Suprapubic skin (tissue), 4 donors: ENCODE measurements at regions not wholly inside any gene's neighbourhood (a gene's known extent, or its start where the extent isn't known, plus 50 kb on each side); places are given as distances from the start of the nearest gene placed in this dataset.

Experiments used
- EP300 ChIP-seq: sonication (generic); formaldehyde crosslinking; IDR thresholded peaks from one replicate; pipeline ENCODE4 v1.6.1; 2017; ENCODE audit warnings: antibody characterized with exemption
- POLR2AphosphoS5 ChIP-seq, 3 donors: sonication (generic); formaldehyde crosslinking; IDR thresholded peaks; one replicate each; pipeline ENCODE4 v1.6.1; 2017; ENCODE audit warnings: antibody characterized with exemption in 3 of 3
- TF ChIP-seq, protein P1 (sequence below), 2 donors: fragments of 200-600 bp in 1 of 2; fragments of 450-650 bp in 1 of 2; sonication (generic) in 1 of 2; IDR thresholded peaks; one replicate each; pipeline ENCODE4 v1.5.1; 2016 to 2019; ENCODE audit warnings: antibody characterized with exemption in 2 of 2, mild to moderate bottlenecking in 1 of 2, moderate library complexity in 1 of 2

DNA sequence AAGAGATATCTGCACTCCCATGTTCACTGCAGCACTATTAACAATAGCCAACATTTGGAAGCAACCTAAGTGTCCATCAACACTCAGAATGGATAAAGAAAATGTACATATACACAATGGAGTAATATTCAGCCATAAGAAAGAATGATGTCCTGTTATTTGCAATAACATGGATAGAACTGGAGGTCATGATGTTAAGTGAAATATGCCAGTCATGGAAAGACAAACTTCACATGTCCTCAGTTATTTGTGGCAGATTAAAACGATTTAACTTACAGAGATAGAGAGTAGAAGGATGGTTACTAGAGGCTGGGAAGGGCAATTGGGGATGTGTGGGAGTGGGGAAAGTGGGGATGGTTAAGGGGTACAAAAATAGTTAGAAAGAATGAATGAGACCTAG, 110.3 kb upstream of the PCSK5 start:
- TF ChIP-seq POLR2AphosphoS5 (IDR thresholded peaks at IDR 0.05), result no peak
- no peak for TF ChIP-seq EP300
- TF ChIP-seq, protein P1, sequence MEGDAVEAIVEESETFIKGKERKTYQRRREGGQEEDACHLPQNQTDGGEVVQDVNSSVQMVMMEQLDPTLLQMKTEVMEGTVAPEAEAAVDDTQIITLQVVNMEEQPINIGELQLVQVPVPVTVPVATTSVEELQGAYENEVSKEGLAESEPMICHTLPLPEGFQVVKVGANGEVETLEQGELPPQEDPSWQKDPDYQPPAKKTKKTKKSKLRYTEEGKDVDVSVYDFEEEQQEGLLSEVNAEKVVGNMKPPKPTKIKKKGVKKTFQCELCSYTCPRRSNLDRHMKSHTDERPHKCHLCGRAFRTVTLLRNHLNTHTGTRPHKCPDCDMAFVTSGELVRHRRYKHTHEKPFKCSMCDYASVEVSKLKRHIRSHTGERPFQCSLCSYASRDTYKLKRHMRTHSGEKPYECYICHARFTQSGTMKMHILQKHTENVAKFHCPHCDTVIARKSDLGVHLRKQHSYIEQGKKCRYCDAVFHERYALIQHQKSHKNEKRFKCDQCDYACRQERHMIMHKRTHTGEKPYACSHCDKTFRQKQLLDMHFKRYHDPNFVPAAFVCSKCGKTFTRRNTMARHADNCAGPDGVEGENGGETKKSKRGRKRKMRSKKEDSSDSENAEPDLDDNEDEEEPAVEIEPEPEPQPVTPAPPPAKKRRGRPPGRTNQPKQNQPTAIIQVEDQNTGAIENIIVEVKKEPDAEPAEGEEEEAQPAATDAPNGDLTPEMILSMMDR (IDR thresholded peaks at IDR 0.05), result no peak
